Mesendoderm (in vitro differentiated cells): ENCODE measurements at regions not wholly inside any gene's neighbourhood (a gene's known extent, or its start where the extent isn't known, plus 50 kb on each side); places are given as distances from the start of the nearest gene placed in this dataset.
A peak's percentile ranks its signal among the peaks of the same experiment; 100 is the strongest.

ENCODE experiments used
- DNase-seq: peaks from one replicate; pipeline ENCODE4 v3.0.0; 2013
- H2AK5ac ChIP-seq: 2 replicates; pipeline ENCODE4 v1.6.1; 2013; ENCODE audit warnings: low read length, inconsistent platforms
- H2BK120ac ChIP-seq: 2 replicates; pipeline ENCODE4 v1.6.1; 2013; ENCODE audit warnings: low read depth, mild to moderate bottlenecking, low read length, moderate library complexity, mixed read lengths
- H2BK15ac ChIP-seq: replicated peaks from 2 replicates; pipeline ENCODE4 v1.6.1; 2013; ENCODE audit warnings: low read depth, mild to moderate bottlenecking, moderate library complexity
- H2BK5ac ChIP-seq: 2 replicates; pipeline ENCODE4 v1.6.1; 2013; ENCODE audit warnings: low read length, inconsistent platforms
- H3K18ac ChIP-seq: 2 replicates; pipeline ENCODE4 v1.6.1; 2013; ENCODE audit warnings: mild to moderate bottlenecking, low read length, mixed read lengths
- H3K23ac ChIP-seq: one replicate; pipeline ENCODE4 v1.6.1; 2013; ENCODE audit warnings: low read length
- H3K27ac ChIP-seq: 2 replicates; pipeline ENCODE4 v1.5.1; 2013; ENCODE audit warnings: low read depth, mild to moderate bottlenecking, inconsistent platforms, low read length, moderate library complexity
- H3K27me3 ChIP-seq: 2 replicates; pipeline ENCODE4 v1.6.1; 2013; ENCODE audit warnings: low read length, control low read depth, mild to moderate bottlenecking, inconsistent platforms; ENCODE audit not compliant: insufficient read depth, poor library complexity
- H3K36me3 ChIP-seq: 2 replicates; pipeline ENCODE4 v1.6.1; 2013; ENCODE audit warnings: low read length, inconsistent platforms; ENCODE audit not compliant: control insufficient read depth, insufficient read depth
- H3K4ac ChIP-seq: one replicate; pipeline ENCODE4 v1.6.1; 2013; ENCODE audit warnings: low read depth, mild to moderate bottlenecking, low read length, moderate library complexity
- H3K4me1 ChIP-seq: 2 replicates; pipeline ENCODE4 v1.6.1; 2013; ENCODE audit warnings: low read depth, low read length, inconsistent platforms; ENCODE audit not compliant: control insufficient read depth
- H3K4me2 ChIP-seq: 2 replicates; pipeline ENCODE4 v1.6.1; 2013; ENCODE audit warnings: low read length
- H3K4me3 ChIP-seq: 2 replicates; pipeline ENCODE4 v1.5.1; 2013; ENCODE audit warnings: mild to moderate bottlenecking, low read length
- H3K56ac ChIP-seq: one replicate; pipeline ENCODE4 v1.6.1; 2013; ENCODE audit warnings: low read length
- H3K79me1 ChIP-seq: 2 replicates; pipeline ENCODE4 v1.6.1; 2013; ENCODE audit warnings: low read length, inconsistent platforms
- H3K79me2 ChIP-seq: 2 replicates; pipeline ENCODE4 v1.6.1; 2013; ENCODE audit warnings: mild to moderate bottlenecking, low read length; ENCODE audit not compliant: control insufficient read depth, insufficient read depth
- H3K9ac ChIP-seq: 2 replicates; pipeline ENCODE4 v1.6.1; 2013; ENCODE audit warnings: low read length, inconsistent platforms
- H4K5ac ChIP-seq: one replicate; pipeline ENCODE4 v1.6.1; 2013; ENCODE audit warnings: low read length
- H4K8ac ChIP-seq: one replicate; pipeline ENCODE4 v1.6.1; 2013; ENCODE audit warnings: low read depth, mild to moderate bottlenecking, control low read depth, low read length, moderate library complexity
- WGBS: extraction: QIAGEN DNeasy Blood & Tissue Kit; methylation state at CpG from one replicate; pipeline ENCODE4 v1.1.7; 2013; ENCODE audit warnings: low lambda C conversion rate, missing lambda C conversion rate; ENCODE audit not compliant: insufficient coverage; ENCODE audit errors: extremely low coverage; 5-methylcytosine and 5-hydroxymethylcytosine counted together

DNA sequence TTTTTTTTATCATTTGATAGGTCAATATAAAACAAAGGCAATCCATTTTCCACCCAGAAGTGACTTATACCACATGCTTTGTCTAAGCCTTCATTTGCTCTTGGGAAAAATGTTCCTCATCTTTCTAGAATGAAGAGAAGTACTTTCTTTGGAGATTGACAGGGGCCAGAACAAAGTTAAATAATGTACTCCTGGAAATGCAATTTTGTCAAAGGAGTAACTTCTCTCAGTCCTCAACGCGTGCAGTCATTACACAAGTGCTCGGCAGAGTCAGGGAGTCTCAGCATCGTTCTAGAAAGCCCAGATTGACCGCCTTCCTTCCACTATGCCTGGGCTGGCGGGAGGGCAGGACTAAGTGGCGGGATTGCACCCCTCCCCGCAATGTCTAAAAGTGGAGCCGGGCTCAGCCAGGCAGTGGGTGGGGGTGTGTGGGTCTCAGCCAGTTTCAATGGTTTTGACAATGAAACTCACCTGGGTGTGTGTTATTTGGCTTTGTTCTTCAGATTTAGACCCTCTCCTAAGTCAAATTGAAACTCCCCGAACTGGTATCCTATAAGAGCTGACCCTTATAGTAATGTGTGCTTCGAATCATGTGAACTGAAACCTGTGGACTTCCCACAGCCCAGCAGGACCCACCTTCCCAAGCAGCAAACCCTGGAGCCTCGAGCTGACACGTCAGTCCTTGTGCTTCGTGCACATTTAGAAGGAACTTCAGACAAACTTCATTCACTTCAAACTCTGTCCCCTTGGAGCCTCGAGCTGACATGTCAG lies 63.2 kb upstream of the DUSP22 start:
- H3K23ac ChIP-seq, result no peak overlapping the region
- H3K4me1 ChIP-seq, result no peaks in the 10 kb centered on the region
- H3K27me3 ChIP-seq, result no peaks in the 10 kb centered on the region
- no peak overlapping the region for H3K4me3 ChIP-seq
- WGBS, result no CpG with 5 or more reads among the region's 15 CpGs
- no peak for DNase-seq
- H3K27ac ChIP-seq, result no peak overlapping the region
- H2BK120ac ChIP-seq, result no peak overlapping the region
- no peak overlapping the region for H3K9ac ChIP-seq
- H3K4me2 ChIP-seq, result no peak overlapping the region
- H4K5ac ChIP-seq, result no peak overlapping the region
- no peak overlapping the region for H2BK15ac ChIP-seq
- no peak overlapping the region for H3K56ac ChIP-seq
- H2BK5ac ChIP-seq, result no peak overlapping the region
- no peak overlapping the region for H3K18ac ChIP-seq
- H4K8ac ChIP-seq, result no peak overlapping the region
- no peaks in the 10 kb centered on the region for H3K79me1 ChIP-seq
- no peaks in the 10 kb centered on the region for H3K79me2 ChIP-seq
- no peak overlapping the region for H3K4ac ChIP-seq
- H3K36me3 ChIP-seq, result no peaks in the 10 kb centered on the region
- H2AK5ac ChIP-seq, result no peak overlapping the region

DNA sequence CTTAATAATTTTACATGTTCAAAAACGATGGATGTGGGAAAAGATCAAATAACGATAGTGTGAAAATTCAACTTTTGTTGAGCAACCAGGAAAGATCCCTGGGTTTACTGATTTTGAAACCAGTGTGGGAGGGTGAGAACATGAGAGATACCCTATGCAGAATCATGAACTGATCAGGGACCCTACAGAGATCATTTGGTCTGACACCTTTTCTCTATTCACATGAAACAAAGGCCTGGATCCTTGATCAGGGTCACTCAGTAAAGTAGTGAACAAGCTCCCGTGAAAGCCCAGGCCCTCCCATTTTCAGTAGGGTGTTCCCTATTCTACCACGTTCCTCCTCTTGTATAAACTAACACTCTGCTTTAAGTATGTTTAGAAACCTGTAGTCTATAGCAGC lies 60.5 kb upstream of the DUSP22 start:
- Histone ChIP-seq H3K56ac (no peak overlapping the region), H3K23ac (no peak overlapping the region), H2BK120ac (no peak overlapping the region), H3K79me1 (no peaks in the 10 kb centered on the region), H2AK5ac (no peak overlapping the region), H3K27me3 (no peaks in the 10 kb centered on the region), H4K8ac (no peak overlapping the region), H2BK5ac (no peak overlapping the region), H3K18ac (no peak overlapping the region), H3K27ac (no peak overlapping the region), H3K4me1 (no peaks in the 10 kb centered on the region), H3K79me2 (no peaks in the 10 kb centered on the region), H3K4me3 (no peak overlapping the region), H3K4ac (no peak overlapping the region), H4K5ac (no peak overlapping the region), H2BK15ac (no peak overlapping the region), H3K4me2 (no peak overlapping the region), H3K36me3 (no peaks in the 10 kb centered on the region), H3K9ac (no peak overlapping the region)
- WGBS, result no CpG with 5 or more reads among the region's 4 CpGs
- no peak for DNase-seq

GRCh38 chr6:232982-233640 lies 59.2 kb upstream of the DUSP22 start:
- no peaks in the 10 kb centered on the region for H3K36me3 ChIP-seq
- no peak overlapping the region for H3K56ac ChIP-seq
- no peak overlapping the region for H3K18ac ChIP-seq
- H3K9ac ChIP-seq, result no peak overlapping the region
- H3K4me3 ChIP-seq, result no peak overlapping the region
- H4K5ac ChIP-seq, result no peak overlapping the region
- H2BK120ac ChIP-seq, result no peak overlapping the region
- no CpG with 5 or more reads among the region's 12 CpGs for WGBS
- H3K23ac ChIP-seq, result no peak overlapping the region
- H3K4me1 ChIP-seq, result no peaks in the 10 kb centered on the region
- no peak overlapping the region for H3K4ac ChIP-seq
- H3K27ac ChIP-seq, result no peak overlapping the region
- no peak for DNase-seq
- H3K4me2 ChIP-seq, result no peak overlapping the region
- no peak overlapping the region for H2BK5ac ChIP-seq
- H3K79me1 ChIP-seq, result no peaks in the 10 kb centered on the region
- H4K8ac ChIP-seq, result no peak overlapping the region
- H3K27me3 ChIP-seq, result no peaks in the 10 kb centered on the region
- no peaks in the 10 kb centered on the region for H3K79me2 ChIP-seq
- H2BK15ac ChIP-seq, result no peak overlapping the region
- no peak overlapping the region for H2AK5ac ChIP-seq

DNA sequence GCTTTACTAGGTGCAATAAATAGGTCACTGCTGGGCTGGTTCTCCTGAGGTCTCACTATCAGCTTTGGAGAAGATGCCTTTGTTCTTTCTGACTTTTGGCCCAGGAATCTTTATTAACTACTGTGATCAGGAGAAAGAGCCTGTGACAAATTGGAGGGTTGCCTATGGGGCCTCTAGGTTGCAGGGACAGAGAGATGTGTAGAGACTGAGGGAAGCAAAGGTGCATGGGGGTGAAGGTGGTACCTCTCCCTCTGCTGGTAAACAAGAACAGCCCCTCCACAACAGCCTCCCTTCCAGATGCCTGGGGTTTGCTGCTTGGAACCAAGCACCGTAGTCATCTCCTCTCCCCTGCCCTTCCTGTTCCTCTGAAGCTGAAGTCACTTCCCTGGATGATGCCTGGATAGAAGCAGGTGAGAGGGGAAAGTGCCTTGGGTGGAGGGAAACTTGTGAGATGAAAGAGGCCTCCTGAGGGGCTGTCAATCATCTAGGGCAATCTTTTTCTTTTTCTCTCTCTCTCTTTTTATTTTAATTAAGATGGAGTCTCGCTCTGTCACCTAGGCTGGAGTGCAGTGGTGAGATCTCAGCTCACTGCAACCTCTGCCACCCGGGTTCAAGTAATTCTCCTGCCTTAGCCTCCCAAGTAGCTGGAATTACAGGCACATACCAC lies 57.4 kb upstream of the DUSP22 start:
- Histone ChIP-seq H3K4me2 (no peak overlapping the region), H2BK15ac (no peak overlapping the region), H3K18ac (no peak overlapping the region), H3K4me1 (no peaks in the 10 kb centered on the region), H3K27ac (no peak overlapping the region), H4K5ac (no peak overlapping the region), H2BK5ac (no peak overlapping the region), H3K4me3 (no peak overlapping the region), H3K36me3 (no peaks in the 10 kb centered on the region), H3K23ac (no peak overlapping the region), H2AK5ac (no peak overlapping the region), H3K9ac (no peak overlapping the region), H4K8ac (no peak overlapping the region), H3K4ac (no peak overlapping the region), H3K79me2 (no peaks in the 10 kb centered on the region), H2BK120ac (no peak overlapping the region), H3K56ac (no peak overlapping the region), H3K79me1 (no peaks in the 10 kb centered on the region), H3K27me3 (no peaks in the 10 kb centered on the region)
- WGBS, result no CpG with 5 or more reads among the region's 3 CpGs
- no peak for DNase-seq

DNA sequence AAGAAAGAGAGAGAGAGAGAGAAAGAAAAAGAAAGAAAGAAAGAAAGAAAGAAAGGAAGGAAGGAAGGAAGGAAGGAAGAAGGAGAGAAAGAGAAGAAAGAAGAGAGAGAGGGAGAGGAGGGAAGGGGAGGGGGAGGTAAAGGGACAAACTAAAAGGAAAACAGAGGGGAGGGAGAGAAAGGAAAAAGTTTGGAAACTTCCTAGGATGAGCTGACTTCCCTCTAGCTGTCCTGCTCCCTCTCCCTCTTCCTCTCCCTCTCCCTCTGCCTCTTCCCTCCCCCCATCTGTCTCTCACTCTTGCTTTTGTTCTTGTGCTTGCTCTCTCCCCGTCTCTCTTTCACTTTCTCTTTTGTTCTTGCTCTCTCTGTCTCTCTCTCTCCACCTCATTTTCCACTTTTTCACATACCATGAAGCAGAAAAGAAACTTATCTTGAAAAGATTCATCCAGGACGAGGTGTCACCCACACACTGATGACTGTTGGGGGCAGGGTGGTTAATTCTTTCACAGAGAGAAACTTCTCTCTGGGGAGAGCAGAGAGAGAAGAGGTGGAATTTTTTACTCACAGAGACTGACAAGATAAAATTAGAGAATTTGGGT lies 56.4 kb upstream of the DUSP22 start:
- Histone ChIP-seq H4K5ac (no peak overlapping the region), H2BK120ac (no peak overlapping the region), H3K79me1 (no peaks in the 10 kb centered on the region), H3K4ac (no peak overlapping the region), H3K4me1 (no peaks in the 10 kb centered on the region), H3K9ac (no peak overlapping the region), H3K18ac (no peak overlapping the region), H3K36me3 (no peaks in the 10 kb centered on the region), H4K8ac (no peak overlapping the region), H3K79me2 (no peaks in the 10 kb centered on the region), H3K23ac (no peak overlapping the region), H2AK5ac (no peak overlapping the region), H3K27me3 (no peaks in the 10 kb centered on the region), H2BK5ac (no peak overlapping the region), H2BK15ac (no peak overlapping the region), H3K4me3 (no peak overlapping the region), H3K4me2 (no peak overlapping the region), H3K56ac (peak overlapping the region; percentile 1), H3K27ac (no peak overlapping the region)
- peak; percentile 54 for DNase-seq
- no CpG with 5 or more reads among the region's 2 CpGs for WGBS
